GM04504 (cell line): ENCODE measurements at regions not wholly inside any gene's neighbourhood (a gene's known extent, or its start where the extent isn't known, plus 50 kb on each side); places are given as distances from the start of the nearest gene placed in this dataset.
A peak's percentile ranks its signal among the peaks of the same experiment; 100 is the strongest.
"Not testable (repeated sequence)": the region's sequence is repeated elsewhere in the genome, so short reads cannot be mapped to it uniquely, and the experiment has no call there.

ENCODE experiments used
- DNase-seq: peaks from one replicate; pipeline ENCODE4 v3.0.0-alpha.2; 2012; ENCODE audit warnings: low read depth

- DNase-seq, result no peak
Observed at GRCh38 chr7:50915621-50916020, 132.9 kb upstream of the GRB10 start.

- no peak for DNase-seq
Observed at GRCh38 chr7:50914460-50914859, 131.8 kb upstream of the GRB10 start.

DNA sequence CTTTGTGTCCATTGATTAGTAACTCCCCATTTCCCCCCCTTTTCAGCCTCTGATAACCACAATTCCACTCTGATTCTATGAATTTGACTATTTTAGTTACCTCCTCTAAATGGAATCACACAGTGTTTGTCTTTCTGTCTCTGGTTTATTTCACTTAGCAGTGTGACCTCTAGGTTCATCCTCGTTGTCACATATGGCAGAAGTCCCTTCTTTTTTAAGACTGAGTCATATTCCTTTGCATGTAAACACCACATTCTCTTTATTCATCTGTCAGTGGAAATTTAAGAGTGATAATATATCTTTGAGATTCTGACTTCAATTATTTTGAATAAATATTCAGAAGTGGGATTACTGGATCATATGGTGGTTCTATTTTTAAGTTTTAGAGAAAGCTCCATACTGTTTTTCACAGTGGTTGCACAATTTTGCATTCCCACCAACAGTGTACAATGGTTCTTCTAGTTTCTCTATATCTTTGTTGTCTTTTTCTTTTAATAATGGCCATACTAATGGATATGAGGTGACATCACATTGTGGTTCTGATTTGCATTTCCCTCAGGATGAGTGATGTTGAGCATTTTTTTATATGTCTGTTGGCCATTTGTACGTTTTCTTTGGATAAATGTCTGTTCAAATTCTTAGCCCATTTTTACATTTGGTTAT lies 126.1 kb upstream of the GRB10 start:
- DNase-seq, result no peak

- DNase-seq, result not testable (repeated sequence)
Observed at GRCh38 chr7:50898604-50899477, 116.1 kb upstream of the GRB10 start.

- DNase-seq, result not testable (repeated sequence)
Observed at GRCh38 chr7:50887061-50887460, 104.4 kb upstream of the GRB10 start.

GRCh38 chr7:50872437-50872836 lies 89.7 kb upstream of the GRB10 start:
- DNase-seq, result no peak

- peak; percentile 46 for DNase-seq
Observed at GRCh38 chr7:50869108-50869725, 86.5 kb upstream of the GRB10 start.

- no peak for DNase-seq
Observed at GRCh38 chr7:50868426-50869100, 85.9 kb upstream of the GRB10 start.

DNA sequence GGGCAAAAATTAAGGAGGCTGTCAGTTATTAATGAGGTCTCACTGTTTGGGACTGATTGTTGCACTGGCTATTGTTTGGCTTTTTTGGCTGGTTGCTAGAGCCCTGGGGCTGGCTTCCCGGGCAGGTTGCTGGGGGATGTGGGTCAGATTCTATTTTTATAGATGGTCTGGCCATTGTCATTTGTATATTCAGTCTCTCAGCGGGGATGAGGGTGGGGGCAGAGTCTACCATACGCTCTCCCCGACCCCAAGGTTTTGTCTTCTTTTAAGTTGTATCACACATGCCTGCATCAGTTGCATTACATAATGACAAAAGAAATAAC lies 84.3 kb upstream of the GRB10 start:
- no peak for DNase-seq

- no peak for DNase-seq
Observed at GRCh38 chr7:50866343-50867033, 83.8 kb upstream of the GRB10 start.

- DNase-seq, result no peak
Observed at GRCh38 chr7:50865450-50865849, 82.8 kb upstream of the GRB10 start.

DNA sequence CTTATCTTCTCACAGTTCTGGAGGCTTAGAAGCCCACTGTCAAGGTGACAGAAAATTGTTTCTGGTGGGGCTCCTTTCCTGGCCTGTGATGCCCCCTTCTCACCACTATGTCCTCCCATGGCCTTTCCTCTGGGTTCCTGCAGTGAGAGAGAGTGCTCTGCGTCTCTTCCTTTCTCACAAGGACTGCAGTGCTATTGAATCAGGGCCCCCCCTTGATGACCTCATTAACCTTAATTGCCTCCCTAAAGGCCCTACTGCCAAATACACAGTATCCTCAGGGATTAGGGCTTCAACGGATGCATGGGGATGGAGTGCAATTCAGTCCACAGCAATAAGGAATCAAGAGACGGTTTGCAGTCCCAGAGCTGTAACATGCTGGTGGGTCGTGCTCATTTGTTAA lies 82.0 kb upstream of the GRB10 start:
- DNase-seq, result no peak

DNA sequence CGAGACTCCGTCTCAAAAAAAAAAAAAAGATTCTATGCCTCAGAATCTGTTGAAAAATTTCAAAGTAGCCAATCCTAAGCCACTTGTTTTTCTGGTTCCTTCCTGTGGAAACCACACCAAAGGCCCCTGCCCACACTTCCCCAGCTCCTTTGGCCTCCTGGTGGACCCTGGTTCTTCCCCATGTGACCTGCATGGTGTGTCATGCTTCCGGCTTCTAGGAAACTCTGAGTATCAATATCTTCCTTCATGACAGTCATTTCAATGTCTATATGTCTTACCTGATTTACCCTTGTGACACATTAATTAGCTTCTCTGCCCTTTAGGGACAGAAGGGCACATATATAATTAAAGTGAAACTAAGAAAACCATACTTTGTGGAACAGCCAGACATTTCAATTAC lies 80.4 kb upstream of the GRB10 start:
- DNase-seq, result no peak

GRCh38 chr7:50862302-50862701 lies 79.6 kb upstream of the GRB10 start:
- no peak for DNase-seq

DNA sequence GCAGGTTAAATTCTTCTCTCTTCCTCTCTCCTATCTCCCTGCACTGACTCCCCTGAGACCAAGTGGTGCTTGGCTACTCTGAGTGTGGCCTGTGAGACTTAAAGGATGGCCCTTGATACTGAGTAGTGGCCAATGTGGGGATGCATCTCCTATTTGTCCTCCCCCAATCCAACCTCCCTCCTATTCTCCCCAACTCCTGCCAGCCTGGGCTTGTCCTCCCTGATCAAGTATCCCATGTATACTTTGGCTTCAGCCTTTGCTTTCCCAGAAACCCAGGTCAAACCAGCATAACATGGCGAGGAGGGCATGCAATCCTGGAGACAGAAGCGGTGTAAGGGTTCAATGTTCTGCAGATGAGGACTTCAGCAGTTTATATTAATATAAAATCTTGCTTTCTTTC lies 77.9 kb upstream of the GRB10 start:
- DNase-seq, result no peak

DNA sequence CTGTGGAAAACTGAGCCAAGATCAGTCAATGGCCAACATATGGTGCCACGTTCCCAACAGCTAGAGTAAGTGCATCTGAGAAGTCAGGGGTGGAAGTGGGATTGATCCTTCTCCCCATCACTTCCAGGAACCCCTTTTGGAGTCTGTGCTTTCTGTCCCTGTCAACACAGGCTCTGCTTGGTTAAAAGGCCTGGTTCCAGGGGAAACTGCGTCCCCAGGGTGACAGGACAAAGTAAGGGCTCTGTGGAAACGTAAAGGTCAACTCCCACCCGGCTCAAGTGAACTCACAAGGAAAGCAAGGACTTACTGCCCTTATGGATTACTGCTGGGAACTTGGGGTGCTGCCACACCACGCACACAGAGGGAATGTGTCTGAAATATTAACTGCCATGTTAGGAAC lies 77.5 kb upstream of the GRB10 start:
- DNase-seq, result no peak

GRCh38 chr7:50858528-50859245 lies 76.0 kb upstream of the GRB10 start:
- DNase-seq, result no peak

- no peak for DNase-seq
Observed at GRCh38 chr7:50857804-50858489, 75.3 kb upstream of the GRB10 start.

- no peak for DNase-seq
Observed at GRCh38 chr7:50856806-50857205, 74.1 kb upstream of the GRB10 start.

DNA sequence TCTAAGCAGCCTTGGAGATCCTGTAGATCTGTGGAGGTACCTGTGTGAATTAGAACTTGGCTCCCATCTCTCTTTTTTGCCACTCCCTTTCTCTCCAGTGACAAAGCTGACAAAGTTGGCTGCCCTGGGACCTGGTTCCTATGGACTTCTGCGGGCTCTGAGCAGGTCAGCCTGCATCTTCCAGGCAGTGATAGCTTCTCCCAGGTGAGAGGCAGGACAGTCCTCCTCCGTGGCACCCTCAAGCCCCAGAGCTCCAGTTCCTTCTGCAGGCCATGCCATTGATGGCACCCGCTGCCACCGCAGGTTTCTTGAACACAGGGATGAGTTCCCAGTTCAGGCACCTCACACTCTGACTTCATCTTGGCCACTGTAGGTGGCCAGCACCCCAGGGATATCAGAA lies 73.5 kb upstream of the GRB10 start:
- DNase-seq, result no peak

GRCh38 chr7:50855526-50855925 lies 72.8 kb upstream of the GRB10 start:
- DNase-seq, result no peak
